ENCODE measurements at regions not wholly inside any gene's neighbourhood (a gene's known extent, or its start where the extent isn't known, plus 50 kb on each side); places are given as distances from the start of the nearest gene placed in this dataset.

GRCh38 chr1:182246783-182247182 is 144.8 kb downstream of the GLUL start:
- no peak for DNase-seq (ENCODE audit: insufficient read length, low spot score, missing footprints)
- TF ChIP-seq CTCF (IDR thresholded peaks at IDR 0.05; ENCODE audit: extremely low read depth, low read depth, low read length), result no peak
- no peak overlapping the region for H3K4me3 ChIP-seq (ENCODE audit: insufficient read depth, low read length)
- H4K20me1 ChIP-seq (ENCODE audit: insufficient read depth, low read length), result no peaks in the 10 kb centered on the region
- H2AFZ ChIP-seq (ENCODE audit: low read length), result no peak overlapping the region
- H3K4me2 ChIP-seq (ENCODE audit: insufficient read depth, low read length), result no peak overlapping the region
- H3K27ac ChIP-seq (ENCODE audit: low read depth, low read length), result no peak overlapping the region
- no peaks in the 10 kb centered on the region for H3K27me3 ChIP-seq (ENCODE audit: insufficient read depth, low read length)
- H3K9me3 ChIP-seq (ENCODE audit: low read depth, low read length), result no peaks in the 10 kb centered on the region
- H3K36me3 ChIP-seq (ENCODE audit: insufficient read depth, low read length), result no peaks in the 10 kb centered on the region
- no peaks in the 10 kb centered on the region for H3K79me2 ChIP-seq (ENCODE audit: insufficient read depth, low read length)
- H3K4me1 ChIP-seq (ENCODE audit: insufficient read depth, low read length), result no peaks in the 10 kb centered on the region

GRCh38 chr1:182245040-182245439 is 146.6 kb downstream of the GLUL start:
- DNase-seq (ENCODE audit: insufficient read length, low spot score, missing footprints), result no peak
- Histone ChIP-seq H3K79me2 (ENCODE audit: insufficient read depth, low read length) (no peaks in the 10 kb centered on the region), H3K9me3 (ENCODE audit: low read depth, low read length) (no peaks in the 10 kb centered on the region), H3K4me3 (ENCODE audit: insufficient read depth, low read length) (no peak overlapping the region), H3K36me3 (ENCODE audit: insufficient read depth, low read length) (no peaks in the 10 kb centered on the region), H3K4me1 (ENCODE audit: insufficient read depth, low read length) (no peaks in the 10 kb centered on the region), H3K4me2 (ENCODE audit: insufficient read depth, low read length) (no peak overlapping the region), H2AFZ (ENCODE audit: low read length) (no peak overlapping the region), H4K20me1 (ENCODE audit: insufficient read depth, low read length) (no peaks in the 10 kb centered on the region), H3K27me3 (ENCODE audit: insufficient read depth, low read length) (no peaks in the 10 kb centered on the region), H3K27ac (ENCODE audit: low read depth, low read length) (no peak overlapping the region)
- TF ChIP-seq CTCF (IDR thresholded peaks at IDR 0.05; ENCODE audit: extremely low read depth, low read depth, low read length), result no peak

GRCh38 chr1:182244451-182244850 is 147.1 kb downstream of the GLUL start:
- no peak overlapping the region for H2AFZ ChIP-seq (ENCODE audit: low read length)
- H3K27ac ChIP-seq (ENCODE audit: low read depth, low read length), result no peak overlapping the region
- no peaks in the 10 kb centered on the region for H3K79me2 ChIP-seq (ENCODE audit: insufficient read depth, low read length)
- no peak overlapping the region for H3K4me2 ChIP-seq (ENCODE audit: insufficient read depth, low read length)
- no peak overlapping the region for H3K4me3 ChIP-seq (ENCODE audit: insufficient read depth, low read length)
- no peaks in the 10 kb centered on the region for H3K27me3 ChIP-seq (ENCODE audit: insufficient read depth, low read length)
- H4K20me1 ChIP-seq (ENCODE audit: insufficient read depth, low read length), result no peaks in the 10 kb centered on the region
- no peaks in the 10 kb centered on the region for H3K9me3 ChIP-seq (ENCODE audit: low read depth, low read length)
- no peaks in the 10 kb centered on the region for H3K36me3 ChIP-seq (ENCODE audit: insufficient read depth, low read length)
- no peaks in the 10 kb centered on the region for H3K4me1 ChIP-seq (ENCODE audit: insufficient read depth, low read length)
- DNase-seq (ENCODE audit: insufficient read length, low spot score, missing footprints), result no peak
- TF ChIP-seq CTCF (IDR thresholded peaks at IDR 0.05; ENCODE audit: extremely low read depth, low read depth, low read length), result no peak

GRCh38 chr1:182242641-182243040 is 148.9 kb downstream of the GLUL start:
- H3K4me1 ChIP-seq (ENCODE audit: insufficient read depth, low read length), result no peaks in the 10 kb centered on the region
- TF ChIP-seq CTCF (IDR thresholded peaks at IDR 0.05; ENCODE audit: extremely low read depth, low read depth, low read length), result no peak
- H3K4me3 ChIP-seq (ENCODE audit: insufficient read depth, low read length), result no peak overlapping the region
- no peak overlapping the region for H3K4me2 ChIP-seq (ENCODE audit: insufficient read depth, low read length)
- H2AFZ ChIP-seq (ENCODE audit: low read length), result no peak overlapping the region
- no peak overlapping the region for H3K27ac ChIP-seq (ENCODE audit: low read depth, low read length)
- H3K79me2 ChIP-seq (ENCODE audit: insufficient read depth, low read length), result no peaks in the 10 kb centered on the region
- no peaks in the 10 kb centered on the region for H3K9me3 ChIP-seq (ENCODE audit: low read depth, low read length)
- no peaks in the 10 kb centered on the region for H4K20me1 ChIP-seq (ENCODE audit: insufficient read depth, low read length)
- DNase-seq (ENCODE audit: insufficient read length, low spot score, missing footprints), result no peak
- no peaks in the 10 kb centered on the region for H3K36me3 ChIP-seq (ENCODE audit: insufficient read depth, low read length)
- H3K27me3 ChIP-seq (ENCODE audit: insufficient read depth, low read length), result no peaks in the 10 kb centered on the region

Data from osteoblast (primary cell).